Vagina (tissue), 2 donors: ENCODE measurements at regions not wholly inside any gene's neighbourhood (a gene's known extent, or its start where the extent isn't known, plus 50 kb on each side); places are given as distances from the start of the nearest gene placed in this dataset.

ENCODE experiments used
- DNase-seq, 2 donors: peaks; one replicate each; pipeline ENCODE4 v3.0.0-alpha.2; 2017; ENCODE audit errors: extremely low spot score in 2 of 2
- H3K27ac ChIP-seq: fragments of 200-600 bp; sonication (generic); one replicate; pipeline ENCODE4 v1.5.1; 2019
- H3K27me3 ChIP-seq: fragments of 200-600 bp; sonication (generic); one replicate; pipeline ENCODE4 v1.5.1; 2019
- H3K36me3 ChIP-seq, 2 donors: fragments of 200-600 bp; sonication (generic); one replicate each; pipeline ENCODE4 v1.5.1; 2017 to 2019
- H3K4me1 ChIP-seq: fragments of 200-600 bp; sonication (generic); one replicate; pipeline ENCODE4 v1.5.1; 2019
- H3K4me3 ChIP-seq, 2 donors: fragments of 200-600 bp; sonication (generic); 1 replicate in 1 of 2; 2 replicates in 1 of 2; pipeline ENCODE4 v1.5.1; 2016 to 2019
- H3K9me3 ChIP-seq: fragments of 200-600 bp; sonication (generic); one replicate; pipeline ENCODE4 v1.5.1; 2019
- CTCF ChIP-seq, 3 experiments: fragments of 450-650 bp in 2 of 3; fragments of 200-600 bp in 1 of 3; sonication (generic) in 1 of 3; IDR thresholded peaks; one replicate each; pipeline ENCODE4 v1.5.1; 2017 to 2019; ENCODE audit warnings: antibody characterized with exemption in 3 of 3, mild to moderate bottlenecking in 2 of 3, moderate library complexity in 2 of 3
- POLR2A ChIP-seq, 2 donors: fragments of 450-650 bp; IDR thresholded peaks; one replicate each; pipeline ENCODE4 v1.6.1; 2017; ENCODE audit warnings: antibody characterized with exemption in 2 of 2, mild to moderate bottlenecking in 2 of 2, moderate library complexity in 2 of 2
- POLR2AphosphoS5 ChIP-seq, 2 donors: sonication (generic); formaldehyde crosslinking; IDR thresholded peaks; one replicate each; pipeline ENCODE4 v1.9.0; 2017; ENCODE audit warnings: antibody characterized with exemption in 2 of 2, mild to moderate bottlenecking in 2 of 2, low read depth in 1 of 2; ENCODE audit not compliant: insufficient read depth in 1 of 2
- intact Hi-C: fragments of 100-400 bp; cut with DNase I; formaldehyde crosslinking; loops from one replicate; pipeline ENCODE4 v1.15.1; 2023

GRCh38 chr6:26243752-26244151 lies 121.2 kb upstream of the BTN3A2 start:
- Histone ChIP-seq H3K4me1 (no peaks in the 10 kb centered on the region), H3K27ac (no peak overlapping the region), H3K36me3 (no peaks in the 10 kb centered on the region), H3K4me3 (no peak overlapping the region), H3K27me3 (no peaks in the 10 kb centered on the region), H3K9me3 (no peaks in the 10 kb centered on the region)
- intact Hi-C loops = no loop called here
- no peak for TF ChIP-seq POLR2AphosphoS5 (IDR thresholded peaks at IDR 0.05; ENCODE audit: insufficient read depth in 1 of 2, low read depth in 1 of 2)
- no peak for TF ChIP-seq CTCF (IDR thresholded peaks at IDR 0.05)
- no peak for TF ChIP-seq POLR2A (IDR thresholded peaks at IDR 0.05)
- DNase-seq = no peak

GRCh38 chr6:26246058-26246457 lies 118.9 kb upstream of the BTN3A2 start:
- Histone ChIP-seq H3K27me3 (no peaks in the 10 kb centered on the region), H3K4me1 (no peaks in the 10 kb centered on the region), H3K9me3 (no peaks in the 10 kb centered on the region), H3K27ac (no peak overlapping the region), H3K4me3 (no peak overlapping the region), H3K36me3 (no peaks in the 10 kb centered on the region)
- DNase-seq = no peak
- TF ChIP-seq POLR2AphosphoS5 (IDR thresholded peaks at IDR 0.05; ENCODE audit: insufficient read depth in 1 of 2, low read depth in 1 of 2) (no peak), POLR2A (IDR thresholded peaks at IDR 0.05) (no peak), CTCF (IDR thresholded peaks at IDR 0.05) (no peak)
- intact Hi-C loops = no loop called here

- DNase-seq = no peak
- H3K27ac ChIP-seq = no peak overlapping the region
- TF ChIP-seq POLR2A (IDR thresholded peaks at IDR 0.05) (no peak), POLR2AphosphoS5 (IDR thresholded peaks at IDR 0.05; ENCODE audit: insufficient read depth in 1 of 2, low read depth in 1 of 2) (no peak), CTCF (IDR thresholded peaks at IDR 0.05) (no peak)
- no peaks in the 10 kb centered on the region for H3K36me3 ChIP-seq
- H3K4me3 ChIP-seq = no peak overlapping the region
- H3K9me3 ChIP-seq = no peaks in the 10 kb centered on the region
- intact Hi-C loops = no loop called here
- no peaks in the 10 kb centered on the region for H3K27me3 ChIP-seq
- H3K4me1 ChIP-seq = no peaks in the 10 kb centered on the region
Observed at GRCh38 chr6:26246553-26246952, 118.4 kb upstream of the BTN3A2 start.

- peak in 1 of 2 donors; percentile 50 for TF ChIP-seq POLR2AphosphoS5 (IDR thresholded peaks at IDR 0.05; ENCODE audit: insufficient read depth in 1 of 2, low read depth in 1 of 2)
- no peak for TF ChIP-seq CTCF (IDR thresholded peaks at IDR 0.05)
- TF ChIP-seq POLR2A (IDR thresholded peaks at IDR 0.05) = no peak
- DNase-seq = no peak
- no peaks in the 10 kb centered on the region for H3K27me3 ChIP-seq
- H3K4me3 ChIP-seq = peak overlapping the region; percentile 43 to 51
- no peaks in the 10 kb centered on the region for H3K4me1 ChIP-seq
- H3K36me3 ChIP-seq = no peaks in the 10 kb centered on the region
- H3K27ac ChIP-seq = peak overlapping the region; percentile 65
- intact Hi-C loops = no loop called here
- H3K9me3 ChIP-seq = no peaks in the 10 kb centered on the region
Observed at GRCh38 chr6:26249707-26249956, 115.4 kb upstream of the BTN3A2 start.

- Histone ChIP-seq H3K27ac (peak overlapping the region; percentile 65), H3K36me3 (no peaks in the 10 kb centered on the region), H3K27me3 (no peaks in the 10 kb centered on the region), H3K4me1 (no peaks in the 10 kb centered on the region), H3K9me3 (no peaks in the 10 kb centered on the region), H3K4me3 (peak overlapping the region; percentile 43 to 51)
- intact Hi-C loops = no loop called here
- no peak for TF ChIP-seq CTCF (IDR thresholded peaks at IDR 0.05)
- TF ChIP-seq POLR2AphosphoS5 (IDR thresholded peaks at IDR 0.05; ENCODE audit: insufficient read depth in 1 of 2, low read depth in 1 of 2) = peak in 1 of 2 donors; percentile 70
- DNase-seq = no peak
Observed at GRCh38 chr6:26249957-26250697, 114.9 kb upstream of the BTN3A2 start.
